NCI-H446 treated with DMSO at 0.1 percent for 48 hours (cell line): ENCODE measurements at regions not wholly inside any gene's neighbourhood (a gene's known extent, or its start where the extent isn't known, plus 50 kb on each side); places are given as distances from the start of the nearest gene placed in this dataset.

Experiments used
- DNase-seq: peaks from one replicate; lab custom pipeline; 2025; lab: John Stamatoyannopoulos, UW

DNA sequence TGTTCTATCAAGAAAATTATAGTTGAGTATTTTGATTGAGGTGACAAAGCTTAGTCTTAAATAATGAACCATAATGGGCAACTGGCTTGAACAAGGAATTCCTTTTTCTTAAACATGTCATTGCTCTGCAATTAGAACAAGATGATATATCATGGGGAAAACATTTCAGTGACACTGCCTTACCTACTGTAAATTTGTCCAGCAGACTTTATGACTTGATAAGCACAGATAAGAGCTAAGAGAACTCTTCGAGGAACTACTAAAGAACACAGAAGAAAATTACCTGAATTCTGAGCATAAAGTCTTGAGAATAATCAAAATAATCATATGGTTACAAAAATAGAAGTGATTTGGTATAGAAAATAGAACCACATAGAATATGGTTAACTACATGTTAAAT lies 257.8 kb downstream of the PDHA2 start:
- no peak for DNase-seq

DNA sequence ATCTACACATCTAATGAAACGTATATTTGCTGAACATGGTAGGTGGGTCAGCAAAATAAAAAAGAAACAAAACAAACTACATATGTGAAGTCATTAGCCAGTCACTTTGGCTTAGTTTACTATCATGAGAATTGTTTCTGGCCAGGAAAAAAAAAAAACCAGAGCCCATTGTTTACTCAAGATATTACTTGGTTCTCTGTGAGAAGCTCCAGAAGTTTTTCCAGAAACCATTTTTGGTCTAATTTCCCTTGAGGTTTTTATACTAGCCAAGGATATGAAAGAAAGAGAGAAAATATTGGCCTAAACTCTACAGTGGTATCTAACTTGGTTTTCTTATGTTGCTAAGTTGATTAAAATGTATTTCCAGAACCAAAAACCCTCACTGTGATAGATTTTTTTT lies 259.1 kb downstream of the PDHA2 start:
- no peak for DNase-seq

DNA sequence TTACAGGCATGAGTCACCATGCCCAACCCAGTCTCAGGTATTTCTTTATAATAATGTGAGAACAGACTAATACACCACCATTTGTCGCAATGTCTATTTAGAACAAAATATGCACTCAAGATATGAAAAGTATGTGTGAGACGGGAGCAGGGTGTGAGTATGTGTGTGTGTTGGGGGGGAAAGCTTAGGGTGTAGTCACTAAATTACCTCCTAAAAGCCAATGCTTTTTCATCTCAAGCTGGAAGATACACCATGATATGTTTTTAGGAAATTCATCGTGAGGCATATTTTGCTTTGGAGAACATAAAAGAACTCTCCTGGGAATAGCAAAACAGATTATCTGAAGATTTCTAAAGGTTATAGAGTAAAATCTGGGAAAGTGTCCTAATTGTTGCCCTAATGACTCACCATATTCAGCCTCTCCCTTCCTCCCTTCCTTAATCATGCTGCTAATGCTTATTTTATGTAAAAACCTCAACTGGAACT lies 262.7 kb downstream of the PDHA2 start:
- DNase-seq = no peak

DNA sequence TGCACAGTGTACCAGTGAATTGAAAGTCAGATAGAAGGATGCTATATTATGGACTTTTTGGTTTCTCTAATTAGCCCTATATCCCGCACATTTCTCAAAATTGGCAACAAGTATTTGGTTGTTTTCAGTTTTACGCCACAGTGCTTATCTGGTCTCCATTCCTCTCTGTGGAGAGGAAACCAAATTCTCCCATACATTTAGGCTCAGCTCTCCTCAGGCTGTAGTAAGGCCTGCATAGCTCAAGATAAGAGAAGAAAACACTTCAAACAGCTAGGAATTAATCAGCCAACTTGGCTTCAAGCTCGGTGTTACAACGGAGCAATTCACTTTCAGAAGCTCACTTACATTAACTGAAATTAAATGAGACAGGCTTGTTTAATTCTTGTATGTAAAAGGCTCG lies 263.2 kb downstream of the PDHA2 start:
- DNase-seq = no peak

DNA sequence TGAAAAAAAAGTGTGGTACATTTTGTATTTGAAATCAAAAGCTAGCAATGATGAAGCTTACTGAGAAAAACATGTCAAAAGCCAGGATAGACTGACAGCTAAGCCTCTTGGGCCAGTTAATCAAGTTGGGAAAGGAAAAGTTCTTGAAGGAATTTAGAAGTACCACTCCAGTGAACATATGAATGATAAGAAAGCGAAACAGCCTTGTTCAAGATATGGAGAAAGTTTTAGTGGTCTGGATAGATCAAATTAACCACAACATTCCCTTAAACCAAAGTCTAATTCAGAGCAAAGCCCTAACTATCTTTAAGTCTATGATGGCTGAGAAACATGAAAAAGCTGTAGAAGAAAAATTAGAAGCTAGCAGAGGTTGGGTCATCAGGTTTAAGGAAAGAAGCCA lies 268.3 kb downstream of the PDHA2 start:
- DNase-seq = no peak

DNA sequence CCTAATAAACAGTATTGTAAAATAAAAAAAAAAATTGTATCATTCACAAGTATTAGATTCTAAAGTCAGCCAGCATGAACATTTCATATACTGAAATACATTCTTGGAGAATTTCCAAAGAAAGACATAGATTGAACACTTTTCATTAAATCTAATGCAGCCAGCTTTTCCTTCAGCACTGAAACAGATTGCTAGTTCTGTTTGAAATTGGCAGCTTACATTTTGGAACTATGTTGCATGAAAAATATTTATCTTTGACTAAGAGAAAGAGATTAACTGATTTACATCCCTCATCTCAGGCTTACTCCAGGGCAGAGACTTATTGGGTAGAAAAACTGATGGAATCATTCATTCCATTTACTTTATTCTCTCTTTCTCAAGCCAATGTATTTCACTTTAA lies 272.7 kb downstream of the PDHA2 start:
- peak; percentile 51 for DNase-seq

DNA sequence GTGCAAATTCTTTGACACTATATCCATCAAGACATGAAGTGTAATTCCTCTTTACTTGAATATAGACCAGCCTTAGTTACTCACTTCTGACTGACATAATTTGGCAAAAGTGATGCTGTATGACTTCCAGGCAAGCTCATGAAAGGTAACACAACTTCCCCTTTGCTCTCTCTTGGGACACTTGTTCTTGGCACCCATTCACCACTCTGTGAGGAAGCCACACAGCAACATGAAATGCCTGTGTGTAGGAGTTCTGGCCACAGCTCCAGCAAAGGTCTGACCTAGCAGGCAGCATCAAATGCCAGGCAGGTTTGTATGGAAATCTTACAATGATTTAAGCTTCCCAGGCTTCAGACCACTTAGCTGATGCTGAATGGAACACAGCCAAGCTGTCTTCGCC lies 280.3 kb downstream of the PDHA2 start:
- no peak for DNase-seq

DNA sequence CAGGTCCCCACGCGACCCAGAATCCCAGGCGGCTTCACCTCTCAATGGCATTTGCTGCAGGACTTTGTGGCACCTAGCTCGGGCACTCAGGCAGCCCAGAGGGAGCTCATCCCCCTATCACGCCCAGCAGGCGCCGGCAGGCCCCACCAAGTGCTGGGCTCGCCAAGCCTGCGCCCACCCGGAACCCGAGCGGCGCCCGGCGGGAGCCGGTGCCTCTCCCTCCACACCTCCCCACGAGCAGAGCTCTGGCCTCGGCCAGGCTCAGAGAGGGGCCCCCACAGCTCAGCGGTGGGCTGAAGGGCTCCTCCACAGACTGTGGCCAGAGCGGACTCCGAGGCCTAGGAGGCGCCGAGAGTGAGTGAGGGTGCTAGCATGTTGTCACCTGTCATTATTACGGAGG lies 286.3 kb downstream of the PDHA2 start:
- no peak for DNase-seq

DNA sequence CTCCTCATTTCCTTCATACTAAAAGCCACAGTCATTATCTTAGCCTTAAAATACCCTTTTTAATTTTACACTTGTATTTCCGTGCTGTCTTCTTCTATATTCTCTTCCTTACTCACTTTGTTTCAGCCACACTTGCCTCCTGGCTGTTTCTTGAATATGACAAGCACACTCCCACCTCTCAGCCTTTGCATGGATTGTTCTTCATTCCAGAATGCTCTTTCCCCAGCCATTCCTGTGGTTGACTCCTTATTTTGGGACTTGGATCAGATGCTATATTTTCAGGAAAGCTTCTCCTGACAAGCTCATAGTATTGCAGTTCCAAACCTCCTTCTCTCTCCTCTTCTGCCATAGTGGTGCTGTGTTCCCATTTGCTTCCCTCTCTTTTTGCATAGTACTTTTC lies 291.3 kb downstream of the PDHA2 start:
- no peak for DNase-seq

DNA sequence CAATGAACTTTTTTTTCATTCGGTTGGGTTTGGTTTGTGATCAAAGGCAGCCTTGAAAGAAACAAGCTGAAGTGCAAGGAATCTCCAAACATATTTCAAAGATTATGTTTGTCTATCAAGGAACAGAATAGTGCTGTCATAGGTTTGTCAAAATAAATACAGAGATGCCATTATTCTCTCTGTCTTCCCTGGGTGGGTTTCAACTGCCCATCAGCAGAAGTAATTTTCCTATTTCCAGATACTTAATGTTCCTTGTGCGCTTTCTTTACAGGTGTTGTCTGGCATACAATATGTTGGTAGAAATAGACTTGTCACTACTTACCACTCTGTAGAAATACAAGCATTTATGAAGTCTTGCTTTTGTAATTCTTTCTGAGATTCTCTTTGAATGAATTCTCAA lies 294.9 kb downstream of the PDHA2 start:
- no peak for DNase-seq

DNA sequence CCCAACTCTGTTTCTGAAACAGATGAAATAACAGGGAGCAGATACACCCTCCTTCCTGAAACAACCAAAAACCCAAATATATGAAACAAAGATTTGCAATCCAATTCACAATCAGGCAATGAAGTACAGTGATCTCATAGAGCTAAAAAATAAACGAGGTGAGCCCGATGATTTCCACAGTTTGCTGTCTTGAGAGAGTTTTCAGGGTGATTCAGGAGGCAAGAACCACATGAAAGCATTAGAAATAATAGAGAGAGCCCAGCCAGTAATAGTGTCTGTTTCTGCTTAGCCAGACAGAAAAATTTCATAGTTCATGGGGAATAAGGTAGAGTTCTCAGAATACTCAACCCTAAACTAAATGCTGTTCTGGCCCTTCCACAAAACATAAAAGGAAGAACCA lies 296.2 kb downstream of the PDHA2 start:
- DNase-seq = no peak

DNA sequence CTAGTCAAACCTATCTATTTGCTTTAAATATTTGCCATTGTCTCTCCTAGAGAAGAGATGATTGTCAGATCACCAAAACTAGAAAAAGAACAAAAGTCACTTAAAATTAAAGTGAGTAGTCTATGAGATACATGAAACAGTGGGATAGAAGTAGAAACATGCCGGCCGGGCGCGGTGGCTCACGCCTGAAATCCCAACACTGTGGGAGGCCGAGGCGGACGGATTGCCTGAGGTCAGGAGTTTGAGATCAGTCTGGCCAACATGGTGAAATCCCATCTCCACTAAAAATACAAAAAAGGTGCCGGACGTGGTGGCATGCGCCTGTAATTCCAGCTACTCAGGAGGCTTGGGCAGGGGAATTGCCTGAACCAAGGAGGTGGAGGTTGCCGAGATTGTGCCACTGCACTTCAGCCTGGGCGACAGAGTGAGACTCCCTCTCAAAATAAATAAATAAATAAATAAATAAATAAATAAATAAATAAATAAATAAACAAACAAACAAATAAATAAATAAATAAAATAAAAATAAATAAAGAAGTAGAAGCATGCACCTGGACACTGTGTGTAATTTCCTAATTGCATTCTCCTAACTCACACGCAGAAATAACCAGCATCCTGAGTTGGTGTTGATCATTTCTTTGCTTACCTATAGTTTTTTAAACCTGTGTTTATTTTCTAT lies 299.5 kb downstream of the PDHA2 start:
- DNase-seq = no peak

DNA sequence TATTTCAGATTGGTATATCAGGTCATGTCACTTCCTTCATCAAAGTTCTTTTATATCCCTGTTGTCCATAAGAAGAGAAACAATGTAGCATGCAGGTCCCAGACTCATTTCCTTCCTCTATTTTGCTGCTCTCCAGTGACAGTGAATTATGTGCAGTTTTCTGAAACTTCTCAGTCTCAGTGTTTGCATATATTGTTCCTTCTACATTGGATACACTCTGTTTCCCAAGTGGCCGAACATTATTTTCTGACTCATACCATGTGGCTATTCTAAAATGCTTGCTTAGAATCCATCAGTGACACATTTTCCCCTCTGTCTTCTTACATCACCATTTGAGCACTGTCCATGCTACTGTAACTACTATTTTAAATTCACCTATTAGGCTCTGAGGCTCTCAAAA lies 305.7 kb downstream of the PDHA2 start:
- no peak for DNase-seq

DNA sequence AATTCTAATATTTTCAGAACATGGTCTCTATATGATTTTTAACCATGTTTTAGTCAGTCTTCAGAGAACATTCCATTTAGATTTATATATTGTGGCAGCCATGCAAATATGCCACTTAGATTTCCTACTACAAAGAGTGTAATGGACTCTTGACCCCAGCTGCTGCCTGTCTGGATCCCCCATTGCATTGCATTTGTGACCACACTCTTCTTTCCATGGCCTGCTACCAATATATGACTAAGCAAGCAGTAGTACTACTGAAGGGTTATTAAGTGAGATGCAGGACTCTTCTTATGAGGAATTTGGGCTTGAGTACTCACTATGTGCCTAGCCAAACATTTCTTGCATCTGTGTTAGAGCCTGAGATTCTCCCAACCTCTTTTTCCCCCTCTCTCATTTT lies 306.8 kb downstream of the PDHA2 start:
- no peak for DNase-seq

DNA sequence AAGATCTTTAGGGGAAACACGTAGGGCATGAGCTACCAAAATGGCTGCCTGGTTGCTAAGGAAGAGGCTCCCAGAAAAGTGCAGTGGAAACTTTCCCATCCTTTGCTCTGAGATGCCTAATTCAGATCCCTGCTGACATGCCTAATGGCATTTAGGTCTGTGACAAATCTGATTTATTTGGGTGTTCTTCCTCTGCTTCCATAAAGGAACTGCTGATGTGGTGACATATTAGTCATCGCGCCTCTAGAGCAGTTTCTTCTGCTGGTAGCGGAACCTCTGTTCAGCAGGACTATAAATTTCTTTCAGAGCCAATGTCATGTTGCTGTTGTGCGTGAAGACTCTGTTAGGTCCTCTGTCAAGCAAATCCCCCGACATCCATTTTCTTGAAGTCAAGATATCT lies 310.0 kb downstream of the PDHA2 start:
- no peak for DNase-seq

DNA sequence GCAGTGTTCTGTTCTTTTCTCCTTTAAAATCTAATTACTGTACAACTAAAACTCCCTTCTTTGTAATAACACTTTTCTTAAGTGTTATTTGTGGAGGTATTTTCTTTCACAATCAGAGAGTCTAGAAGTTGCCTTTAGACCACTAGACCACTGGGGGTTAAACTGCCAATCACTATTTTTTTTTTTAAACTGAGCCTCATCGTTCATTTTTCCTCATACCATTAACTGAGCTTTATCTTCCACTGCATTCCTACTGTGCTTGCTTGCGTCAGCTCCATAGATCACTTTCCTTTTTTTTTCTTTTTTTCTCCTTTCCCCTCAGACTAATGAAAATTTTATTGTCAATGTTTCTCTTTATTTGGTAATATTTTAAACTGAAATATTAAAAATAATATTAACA lies 310.6 kb downstream of the PDHA2 start:
- DNase-seq = no peak

DNA sequence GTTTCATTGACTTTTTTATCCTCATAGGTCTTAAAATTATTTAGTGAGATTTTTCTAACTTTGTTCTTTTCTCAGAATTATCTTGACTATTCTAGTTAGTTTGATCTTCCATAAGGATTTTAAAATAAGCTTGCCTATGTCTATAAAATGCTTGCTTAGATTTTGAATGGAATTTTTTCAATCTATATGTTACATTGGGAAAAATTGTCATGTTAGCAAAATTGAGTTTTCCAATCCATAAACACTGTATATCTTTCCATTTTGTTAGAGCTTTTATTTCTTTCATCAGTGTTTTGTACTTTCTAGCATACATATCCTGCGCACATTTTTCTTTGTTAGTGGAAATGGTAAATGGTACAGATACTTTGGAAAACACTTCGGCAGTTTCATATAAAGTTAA lies 312.9 kb downstream of the PDHA2 start:
- no peak for DNase-seq

DNA sequence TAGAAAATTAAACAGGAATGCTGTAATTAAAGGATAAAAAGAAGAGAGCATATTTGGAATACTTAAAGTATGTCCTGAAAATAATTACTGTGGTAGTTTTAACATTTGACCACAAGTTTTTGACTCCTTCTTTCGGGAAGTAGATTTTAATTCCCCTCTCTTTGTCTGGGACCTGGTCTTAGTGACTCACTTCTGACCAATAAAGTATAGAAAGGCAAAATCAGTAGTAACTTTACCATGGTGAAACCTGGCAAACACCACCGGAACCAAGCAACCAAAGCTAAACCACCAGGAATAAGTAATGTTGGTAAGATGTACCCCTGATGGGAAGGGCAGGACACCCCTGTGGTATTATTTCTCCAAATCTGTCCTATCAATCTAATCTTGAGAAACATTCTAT lies 314.8 kb downstream of the PDHA2 start:
- no peak for DNase-seq

DNA sequence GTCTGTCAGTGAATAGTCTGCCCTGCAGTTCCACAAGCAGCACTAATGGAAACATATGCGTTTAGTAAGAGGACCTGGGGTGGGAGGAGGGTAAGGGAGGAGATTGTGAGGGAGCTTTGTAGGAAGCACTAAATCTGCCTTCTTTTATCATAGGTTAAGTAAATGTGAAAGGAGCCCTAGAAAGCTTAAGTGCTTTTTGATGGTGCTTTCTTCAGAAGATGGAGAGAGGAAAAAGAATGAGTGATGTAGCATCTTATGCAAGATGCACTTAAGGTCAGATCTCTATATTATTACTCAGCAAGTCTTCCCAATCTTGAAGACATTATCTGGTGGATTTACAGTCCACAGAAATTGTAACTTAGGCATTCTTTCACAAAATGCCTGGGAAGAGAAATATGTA lies 322.7 kb downstream of the PDHA2 start:
- DNase-seq = no peak

DNA sequence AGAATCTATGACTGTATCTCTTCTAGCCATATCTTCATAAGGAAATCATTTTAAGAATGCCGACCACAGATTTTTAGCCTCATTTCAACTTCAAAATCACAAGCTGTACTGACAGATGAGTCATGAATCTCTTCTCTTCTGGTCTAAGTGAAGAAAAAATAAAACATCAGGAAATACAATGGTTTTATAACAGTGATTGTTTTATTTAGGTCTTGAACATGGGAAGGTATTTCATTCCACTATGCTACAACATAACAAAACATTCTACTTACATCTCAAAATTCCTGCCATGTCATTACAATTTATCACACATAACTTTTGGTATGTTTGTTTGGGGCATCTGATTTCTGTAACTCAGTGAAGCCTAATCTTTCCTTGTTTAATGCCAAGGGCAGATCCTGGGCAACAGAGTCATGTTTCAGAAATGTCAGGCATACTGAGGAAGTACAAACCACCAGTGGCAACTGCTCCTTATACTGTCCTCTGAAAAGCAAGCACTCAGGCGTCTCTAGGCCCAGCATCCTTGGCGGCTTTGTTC lies 325.0 kb downstream of the PDHA2 start:
- DNase-seq = no peak

DNA sequence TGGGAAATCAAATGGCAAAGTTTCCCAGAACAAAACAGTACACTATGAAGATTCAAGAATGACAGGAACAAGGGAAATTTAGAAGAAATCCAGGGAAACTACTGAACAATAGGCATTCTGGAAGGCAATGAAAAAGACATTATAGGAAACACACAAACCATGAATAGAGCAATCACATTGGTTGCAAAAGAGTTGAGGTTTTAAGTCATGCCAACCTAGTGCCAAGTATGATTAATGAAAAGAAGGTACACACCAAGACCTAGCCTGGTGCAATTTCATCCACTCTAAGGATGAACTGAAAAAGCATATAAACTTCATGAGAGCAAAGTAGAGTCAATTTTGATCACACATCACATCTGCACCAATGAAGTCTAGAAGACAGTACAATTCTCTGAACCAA lies 326.9 kb downstream of the PDHA2 start:
- no peak for DNase-seq

DNA sequence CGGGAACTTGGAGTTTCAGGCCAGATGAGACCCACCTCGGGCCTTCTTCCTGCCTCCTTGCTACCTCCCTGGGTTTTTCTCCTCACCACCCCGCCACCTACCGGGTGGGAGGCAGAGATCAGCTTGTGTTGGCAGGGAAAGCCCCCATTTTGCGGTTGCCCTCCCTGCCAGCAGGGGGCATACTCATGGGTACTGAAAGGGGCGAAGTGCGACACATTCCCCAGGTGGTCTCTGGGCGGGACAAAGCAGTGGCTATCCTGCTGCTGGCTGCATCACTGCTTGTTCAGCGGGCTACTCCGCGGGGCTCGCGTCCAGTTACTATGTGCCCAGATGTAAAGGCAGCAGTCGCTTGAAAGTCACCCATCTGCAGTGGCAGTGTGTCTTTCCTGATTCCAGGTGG lies 330.3 kb downstream of the PDHA2 start:
- DNase-seq = no peak

DNA sequence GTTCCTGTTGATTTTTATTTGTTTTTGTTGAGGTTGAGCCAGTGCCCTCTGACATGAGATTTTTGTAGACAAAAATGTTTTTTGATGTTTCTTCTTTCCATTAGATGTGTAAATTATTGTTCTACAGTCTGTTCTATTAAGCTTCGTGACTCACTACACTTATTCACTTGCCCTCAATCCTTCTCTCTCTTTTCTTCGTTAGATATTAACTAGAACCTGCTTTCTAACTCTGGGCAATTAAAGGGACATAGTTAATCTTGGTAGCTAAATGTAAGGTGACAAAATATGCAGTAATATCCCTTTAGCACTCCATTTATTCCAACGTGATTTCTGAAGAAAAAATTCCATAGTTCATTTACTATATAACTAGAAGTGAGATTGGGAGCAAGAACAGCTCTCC lies 333.9 kb downstream of the PDHA2 start:
- DNase-seq = no peak

DNA sequence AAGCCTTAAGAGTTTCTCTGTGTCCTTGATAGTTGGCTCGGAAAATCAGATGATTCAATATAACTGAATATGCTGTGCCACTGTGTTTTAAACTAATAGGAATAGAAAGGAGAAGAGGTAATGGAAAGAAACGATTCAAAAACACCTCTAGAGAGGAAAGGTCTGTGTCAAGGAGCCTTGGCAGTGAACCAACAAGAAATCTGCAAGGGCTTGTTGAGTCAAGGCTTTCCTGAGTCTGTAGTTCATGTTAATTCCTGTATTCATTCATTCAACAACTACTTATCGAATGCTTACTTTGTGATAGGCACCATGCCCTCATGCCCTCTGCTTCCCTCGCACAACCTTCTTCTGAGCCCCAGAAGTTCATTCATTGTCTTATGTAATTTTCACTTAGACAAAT lies 336.0 kb downstream of the PDHA2 start:
- DNase-seq = no peak
